ENCODE measurements at regions not wholly inside any gene's neighbourhood (a gene's known extent, or its start where the extent isn't known, plus 50 kb on each side); places are given as distances from the start of the nearest gene placed in this dataset.
"Not testable (repeated sequence)": the region's sequence is repeated elsewhere in the genome, so short reads cannot be mapped to it uniquely, and the experiment has no call there.

GRCh38 chr5:21550916-21551315 lies 1302.2 kb downstream of the CDH12 start:
- H3K4me1 ChIP-seq (ENCODE audit: control insufficient read depth, insufficient read depth, low read length); H3K9me3 ChIP-seq (ENCODE audit: control insufficient read depth, insufficient read depth, low read depth, low read length); H3K27ac ChIP-seq (ENCODE audit: low read depth, low read length); H3K27me3 ChIP-seq (ENCODE audit: control insufficient read depth, insufficient read depth, low read length); H3K9ac ChIP-seq (ENCODE audit: low read length); H3K36me3 ChIP-seq (ENCODE audit: control insufficient read depth, insufficient read depth, low read length); H3K4me3 ChIP-seq (ENCODE audit: low read depth, low read length): not testable (repeated sequence)

- not testable (repeated sequence) for H3K4me1 ChIP-seq (ENCODE audit: control insufficient read depth, insufficient read depth, low read length); H3K27ac ChIP-seq (ENCODE audit: low read depth, low read length); H3K9me3 ChIP-seq (ENCODE audit: control insufficient read depth, insufficient read depth, low read depth, low read length); H3K4me3 ChIP-seq (ENCODE audit: low read depth, low read length); H3K27me3 ChIP-seq (ENCODE audit: control insufficient read depth, insufficient read depth, low read length); H3K9ac ChIP-seq (ENCODE audit: low read length); H3K36me3 ChIP-seq (ENCODE audit: control insufficient read depth, insufficient read depth, low read length)
These were observed 1305.5 kb downstream of the CDH12 start for GRCh38 chr5:21547656-21548055.

GRCh38 chr5:21535114-21535513 lies 1318.0 kb downstream of the CDH12 start:
- not testable (repeated sequence) for H3K36me3 ChIP-seq (ENCODE audit: control insufficient read depth, insufficient read depth, low read length); H3K4me3 ChIP-seq (ENCODE audit: low read depth, low read length); H3K27me3 ChIP-seq (ENCODE audit: control insufficient read depth, insufficient read depth, low read length); H3K27ac ChIP-seq (ENCODE audit: low read depth, low read length); H3K4me1 ChIP-seq (ENCODE audit: control insufficient read depth, insufficient read depth, low read length); H3K9ac ChIP-seq (ENCODE audit: low read length); H3K9me3 ChIP-seq (ENCODE audit: control insufficient read depth, insufficient read depth, low read depth, low read length)

- H3K9me3 ChIP-seq (ENCODE audit: control insufficient read depth, insufficient read depth, low read depth, low read length); H3K36me3 ChIP-seq (ENCODE audit: control insufficient read depth, insufficient read depth, low read length); H3K27me3 ChIP-seq (ENCODE audit: control insufficient read depth, insufficient read depth, low read length); H3K4me3 ChIP-seq (ENCODE audit: low read depth, low read length); H3K27ac ChIP-seq (ENCODE audit: low read depth, low read length); H3K4me1 ChIP-seq (ENCODE audit: control insufficient read depth, insufficient read depth, low read length); H3K9ac ChIP-seq (ENCODE audit: low read length): not testable (repeated sequence)
These were observed 1332.0 kb downstream of the CDH12 start for GRCh38 chr5:21521157-21521556.

GRCh38 chr5:21496926-21497325 lies 1356.2 kb downstream of the CDH12 start:
- H3K36me3 ChIP-seq (ENCODE audit: control insufficient read depth, insufficient read depth, low read length) = peaks cover 10% of the 10 kb centered on the region
- H3K9me3 ChIP-seq (ENCODE audit: control insufficient read depth, insufficient read depth, low read depth, low read length); H3K4me3 ChIP-seq (ENCODE audit: low read depth, low read length); H3K27me3 ChIP-seq (ENCODE audit: control insufficient read depth, insufficient read depth, low read length); H3K27ac ChIP-seq (ENCODE audit: low read depth, low read length); H3K9ac ChIP-seq (ENCODE audit: low read length); H3K4me1 ChIP-seq (ENCODE audit: control insufficient read depth, insufficient read depth, low read length): not testable (repeated sequence)

- peaks cover 13% of the 10 kb centered on the region for H3K36me3 ChIP-seq (ENCODE audit: control insufficient read depth, insufficient read depth, low read length)
- not testable (repeated sequence) for H3K4me3 ChIP-seq (ENCODE audit: low read depth, low read length); H3K27me3 ChIP-seq (ENCODE audit: control insufficient read depth, insufficient read depth, low read length); H3K9ac ChIP-seq (ENCODE audit: low read length); H3K4me1 ChIP-seq (ENCODE audit: control insufficient read depth, insufficient read depth, low read length); H3K27ac ChIP-seq (ENCODE audit: low read depth, low read length); H3K9me3 ChIP-seq (ENCODE audit: control insufficient read depth, insufficient read depth, low read depth, low read length)
These were observed 1357.1 kb downstream of the CDH12 start for GRCh38 chr5:21496056-21496455.

GRCh38 chr5:21495235-21495634 lies 1357.9 kb downstream of the CDH12 start:
- not testable (repeated sequence) for H3K27ac ChIP-seq (ENCODE audit: low read depth, low read length); H3K27me3 ChIP-seq (ENCODE audit: control insufficient read depth, insufficient read depth, low read length); H3K4me3 ChIP-seq (ENCODE audit: low read depth, low read length); H3K4me1 ChIP-seq (ENCODE audit: control insufficient read depth, insufficient read depth, low read length); H3K9me3 ChIP-seq (ENCODE audit: control insufficient read depth, insufficient read depth, low read depth, low read length); H3K9ac ChIP-seq (ENCODE audit: low read length)
- H3K36me3 ChIP-seq (ENCODE audit: control insufficient read depth, insufficient read depth, low read length) = peaks cover 14% of the 10 kb centered on the region

- not testable (repeated sequence) for H3K4me3 ChIP-seq (ENCODE audit: low read depth, low read length); H3K9ac ChIP-seq (ENCODE audit: low read length); H3K27me3 ChIP-seq (ENCODE audit: control insufficient read depth, insufficient read depth, low read length); H3K4me1 ChIP-seq (ENCODE audit: control insufficient read depth, insufficient read depth, low read length); H3K9me3 ChIP-seq (ENCODE audit: control insufficient read depth, insufficient read depth, low read depth, low read length); H3K27ac ChIP-seq (ENCODE audit: low read depth, low read length)
- H3K36me3 ChIP-seq (ENCODE audit: control insufficient read depth, insufficient read depth, low read length) = peaks cover 14% of the 10 kb centered on the region
These were observed 1359.1 kb downstream of the CDH12 start for GRCh38 chr5:21494033-21494432.

GRCh38 chr5:21491182-21491581 lies 1362.0 kb downstream of the CDH12 start:
- not testable (repeated sequence) for H3K4me1 ChIP-seq (ENCODE audit: control insufficient read depth, insufficient read depth, low read length); H3K27ac ChIP-seq (ENCODE audit: low read depth, low read length); H3K27me3 ChIP-seq (ENCODE audit: control insufficient read depth, insufficient read depth, low read length); H3K9me3 ChIP-seq (ENCODE audit: control insufficient read depth, insufficient read depth, low read depth, low read length); H3K36me3 ChIP-seq (ENCODE audit: control insufficient read depth, insufficient read depth, low read length); H3K9ac ChIP-seq (ENCODE audit: low read length); H3K4me3 ChIP-seq (ENCODE audit: low read depth, low read length)

- H3K4me1 ChIP-seq (ENCODE audit: control insufficient read depth, insufficient read depth, low read length); H3K9ac ChIP-seq (ENCODE audit: low read length); H3K27me3 ChIP-seq (ENCODE audit: control insufficient read depth, insufficient read depth, low read length); H3K36me3 ChIP-seq (ENCODE audit: control insufficient read depth, insufficient read depth, low read length); H3K4me3 ChIP-seq (ENCODE audit: low read depth, low read length); H3K27ac ChIP-seq (ENCODE audit: low read depth, low read length): not testable (repeated sequence)
- H3K9me3 ChIP-seq (ENCODE audit: control insufficient read depth, insufficient read depth, low read depth, low read length) = peaks cover 10% of the 10 kb centered on the region
These were observed 1364.3 kb downstream of the CDH12 start for GRCh38 chr5:21488828-21489227.

- H3K27me3 ChIP-seq (ENCODE audit: control insufficient read depth, insufficient read depth, low read length); H3K4me3 ChIP-seq (ENCODE audit: low read depth, low read length); H3K4me1 ChIP-seq (ENCODE audit: control insufficient read depth, insufficient read depth, low read length); H3K36me3 ChIP-seq (ENCODE audit: control insufficient read depth, insufficient read depth, low read length); H3K9ac ChIP-seq (ENCODE audit: low read length); H3K27ac ChIP-seq (ENCODE audit: low read depth, low read length): not testable (repeated sequence)
- peaks cover 10% of the 10 kb centered on the region for H3K9me3 ChIP-seq (ENCODE audit: control insufficient read depth, insufficient read depth, low read depth, low read length)
These were observed 1367.6 kb downstream of the CDH12 start for GRCh38 chr5:21485458-21486000.

- not testable (repeated sequence) for H3K4me1 ChIP-seq (ENCODE audit: control insufficient read depth, insufficient read depth, low read length); H3K4me3 ChIP-seq (ENCODE audit: low read depth, low read length); H3K27ac ChIP-seq (ENCODE audit: low read depth, low read length); H3K9ac ChIP-seq (ENCODE audit: low read length); H3K27me3 ChIP-seq (ENCODE audit: control insufficient read depth, insufficient read depth, low read length)
- H3K9me3 ChIP-seq (ENCODE audit: control insufficient read depth, insufficient read depth, low read depth, low read length) = peaks cover 10% of the 10 kb centered on the region
- peaks cover 13% of the 10 kb centered on the region for H3K36me3 ChIP-seq (ENCODE audit: control insufficient read depth, insufficient read depth, low read length)
These were observed 1368.7 kb downstream of the CDH12 start for GRCh38 chr5:21484498-21484889.
